GM19351 (cell line): ENCODE measurements at regions not wholly inside any gene's neighbourhood (a gene's known extent, or its start where the extent isn't known, plus 50 kb on each side); places are given as distances from the start of the nearest gene placed in this dataset.
"Not testable (repeated sequence)": the region's sequence is repeated elsewhere in the genome, so short reads cannot be mapped to it uniquely, and the experiment has no call there.

Source experiments
- ATAC-seq: cut with Tn5 transposase; IDR thresholded peaks from one replicate; pipeline ENCODE4 v1.9.1; 2021; ENCODE audit warnings: mild to moderate bottlenecking, moderate library complexity; ENCODE audit not compliant: unreplicated experiment

DNA sequence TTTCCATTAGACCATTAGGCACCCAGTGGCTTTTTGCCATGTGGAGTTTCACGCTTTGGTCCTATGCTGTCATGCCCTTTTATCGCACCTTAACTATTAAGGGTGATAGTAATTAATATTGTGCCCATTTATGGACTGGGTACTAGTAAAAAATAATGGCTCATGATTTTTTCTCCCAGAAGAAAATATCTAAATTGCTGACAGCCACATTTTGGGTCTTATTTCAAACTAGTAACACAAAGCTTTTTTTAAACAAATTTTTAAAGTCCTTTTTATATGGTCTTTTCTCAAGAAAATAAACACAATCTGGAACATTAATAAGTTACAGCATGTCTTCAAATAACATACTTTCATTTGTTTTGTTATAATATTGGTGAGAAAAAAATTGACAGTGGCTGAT is 179.7 kb downstream of the ANKRD7 start:
- no peak for ATAC-seq

GRCh38 chr7:118418433-118418832 is 193.9 kb downstream of the ANKRD7 start:
- ATAC-seq = no peak

DNA sequence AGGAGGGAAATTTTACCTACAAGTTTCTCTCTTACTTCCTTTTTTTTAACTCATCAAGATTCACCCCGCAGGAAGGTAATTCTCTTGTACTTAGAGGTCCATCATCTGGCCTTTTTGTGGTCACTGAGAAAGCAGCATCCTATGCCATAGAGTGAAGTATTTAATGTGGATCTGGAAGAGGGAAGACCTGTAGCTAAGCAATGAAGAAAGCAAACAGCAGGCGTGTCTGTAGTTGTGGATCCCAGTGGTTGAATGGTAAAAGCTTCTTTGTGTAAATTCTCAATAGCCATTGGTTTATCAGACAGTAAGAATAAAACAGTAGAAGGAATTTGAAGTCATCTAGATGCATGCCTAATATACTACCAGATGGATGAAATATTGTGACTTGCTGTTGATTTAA is 196.4 kb downstream of the ANKRD7 start:
- no peak for ATAC-seq

GRCh38 chr7:118429141-118429540 is 204.6 kb downstream of the ANKRD7 start:
- no peak for ATAC-seq

- no peak for ATAC-seq
These were observed 212.2 kb downstream of the ANKRD7 start for GRCh38 chr7:118436663-118437062.

- ATAC-seq = not testable (repeated sequence)
These were observed 224.5 kb downstream of the ANKRD7 start for GRCh38 chr7:118449030-118449429.

DNA sequence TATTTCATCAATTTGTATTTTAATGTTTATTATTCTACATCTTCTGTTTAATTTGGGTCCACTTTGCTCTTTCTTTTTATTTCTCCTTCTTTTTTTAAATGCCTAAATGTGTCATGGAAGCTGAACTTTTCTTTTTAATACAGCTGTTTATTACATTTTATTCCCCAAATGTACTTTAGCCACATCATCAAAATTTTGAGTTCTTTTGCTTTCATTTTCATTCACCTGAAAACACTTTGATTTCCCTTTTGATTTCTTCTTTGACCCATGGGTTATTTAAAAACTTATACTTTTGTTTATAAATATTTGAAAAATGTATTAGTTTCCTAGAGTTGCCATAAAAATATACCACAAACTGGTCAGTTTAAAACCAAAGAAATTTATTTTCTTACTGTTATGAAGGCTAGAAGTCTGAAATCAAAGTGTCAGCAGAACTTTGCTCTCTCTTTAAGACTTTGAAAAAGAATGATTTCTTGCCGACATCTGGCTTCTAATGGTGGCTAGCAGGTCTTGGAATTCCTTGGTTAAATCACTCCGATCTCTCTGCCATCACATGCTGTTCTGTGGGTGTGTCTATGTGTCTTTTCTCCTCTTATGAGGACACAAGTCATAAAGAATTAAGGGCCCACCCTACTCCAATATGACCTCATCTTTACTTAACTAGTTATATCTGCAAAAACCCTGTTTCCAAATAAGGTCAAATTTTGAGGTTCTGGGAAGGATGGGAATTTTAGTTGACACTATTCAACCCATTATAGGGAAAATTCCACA is 225.5 kb downstream of the ANKRD7 start:
- ATAC-seq = no peak

GRCh38 chr7:118452128-118452527 is 227.6 kb downstream of the ANKRD7 start:
- no peak for ATAC-seq

- no peak for ATAC-seq
These were observed 242.9 kb downstream of the ANKRD7 start for GRCh38 chr7:118467381-118467780.

DNA sequence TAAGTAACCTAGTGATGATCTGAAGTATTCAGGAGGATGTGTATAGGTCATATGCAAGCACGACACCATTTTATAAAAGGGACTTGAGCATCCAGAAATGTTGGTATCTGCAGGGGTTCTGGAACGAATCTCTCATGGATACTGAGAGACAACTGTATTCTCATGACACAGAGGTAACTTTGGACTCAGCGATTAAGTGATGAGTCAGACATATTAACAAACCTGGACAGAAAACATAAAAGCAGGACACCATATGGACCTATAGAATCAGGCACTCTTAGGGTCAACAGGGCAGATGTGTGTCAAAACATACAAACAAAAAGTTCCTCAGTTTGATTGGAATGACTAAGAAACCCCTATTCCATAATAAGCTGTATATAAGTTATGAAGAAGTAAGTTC is 248.1 kb downstream of the ANKRD7 start:
- no peak for ATAC-seq

DNA sequence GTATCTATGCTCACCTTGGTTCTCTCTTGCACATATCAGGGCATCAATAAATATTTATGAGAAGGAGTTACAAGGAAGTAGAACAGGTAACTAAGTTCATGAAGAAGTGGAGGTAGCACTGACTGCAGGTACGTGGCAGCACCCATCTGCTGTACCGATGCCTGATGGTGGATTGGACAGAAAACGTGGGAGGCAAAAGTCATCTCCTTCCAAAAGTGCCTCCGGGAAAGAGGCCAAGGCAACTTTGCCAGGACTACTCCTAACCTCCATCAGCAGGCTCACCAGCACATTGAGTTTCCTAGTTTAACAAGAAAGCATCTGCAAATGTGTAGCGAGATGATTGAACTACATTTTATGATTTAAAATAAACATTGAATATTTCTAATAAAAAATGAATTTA is 248.8 kb downstream of the ANKRD7 start:
- ATAC-seq = no peak

- ATAC-seq = no peak
These were observed 251.5 kb downstream of the ANKRD7 start for GRCh38 chr7:118476036-118476435.

DNA sequence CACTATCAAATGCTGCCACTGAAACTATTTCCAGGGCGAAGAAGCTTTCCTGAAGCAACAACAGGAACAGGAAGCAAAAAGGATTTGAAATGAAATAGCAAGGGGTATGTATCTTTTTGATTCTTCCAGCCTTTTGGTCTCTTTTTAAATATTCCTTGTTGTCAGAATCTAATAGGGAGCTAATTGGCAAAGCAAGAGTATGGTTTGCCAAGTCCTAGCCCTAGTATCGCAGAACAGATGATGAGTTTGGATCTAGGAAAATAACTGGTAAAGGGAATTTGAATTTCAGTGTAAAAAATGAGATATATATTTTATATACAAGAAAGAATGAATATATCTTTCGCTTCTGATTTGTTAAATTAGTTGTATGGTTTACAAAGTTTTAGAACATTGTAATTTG is 252.5 kb downstream of the ANKRD7 start:
- ATAC-seq = no peak

DNA sequence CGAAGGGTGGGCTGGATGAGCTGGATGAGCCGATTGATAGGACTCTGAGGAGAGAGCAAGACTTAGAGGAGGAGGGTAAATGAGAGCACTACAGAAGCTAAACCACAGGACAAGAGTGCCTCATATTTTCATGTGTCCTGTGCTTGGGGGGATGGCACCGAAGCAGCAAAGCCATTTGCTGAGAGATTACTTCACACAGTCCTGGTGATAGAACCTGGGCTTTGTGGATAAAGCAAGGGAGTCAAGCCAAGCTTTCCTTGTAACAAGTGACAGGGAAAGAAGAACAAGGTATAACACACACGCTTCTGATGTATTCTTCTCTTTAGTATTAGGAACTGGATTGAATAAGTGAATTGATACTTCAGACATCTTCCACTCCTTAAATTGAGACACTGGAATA is 253.7 kb downstream of the ANKRD7 start:
- no peak for ATAC-seq

GRCh38 chr7:118478931-118479330 is 254.4 kb downstream of the ANKRD7 start:
- no peak for ATAC-seq

- no peak for ATAC-seq
These were observed 268.0 kb downstream of the ANKRD7 start for GRCh38 chr7:118492466-118492865.

DNA sequence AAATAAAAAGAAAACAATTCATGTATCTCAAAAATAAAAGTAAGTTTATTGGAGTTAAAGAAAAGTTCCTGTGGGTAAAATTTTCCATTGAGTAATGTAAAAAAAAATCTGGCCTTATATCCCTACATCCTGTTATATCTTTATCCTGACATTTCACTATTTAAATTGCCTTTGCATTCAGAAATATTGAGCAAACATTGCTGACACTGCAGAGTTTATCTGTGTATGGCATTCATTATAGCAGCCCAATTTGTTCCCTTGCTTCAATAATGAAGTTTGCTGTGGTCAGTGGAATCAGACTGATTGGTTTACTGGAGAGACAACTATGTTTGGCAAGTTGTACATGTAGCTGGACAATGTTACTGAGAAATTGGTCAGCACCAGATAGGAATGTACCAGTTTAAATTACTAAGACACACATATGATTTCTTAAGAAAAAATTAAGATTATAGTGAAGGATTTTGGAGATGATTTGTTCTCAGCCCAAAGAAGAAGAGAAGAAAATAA is 271.7 kb downstream of the ANKRD7 start:
- ATAC-seq = no peak

DNA sequence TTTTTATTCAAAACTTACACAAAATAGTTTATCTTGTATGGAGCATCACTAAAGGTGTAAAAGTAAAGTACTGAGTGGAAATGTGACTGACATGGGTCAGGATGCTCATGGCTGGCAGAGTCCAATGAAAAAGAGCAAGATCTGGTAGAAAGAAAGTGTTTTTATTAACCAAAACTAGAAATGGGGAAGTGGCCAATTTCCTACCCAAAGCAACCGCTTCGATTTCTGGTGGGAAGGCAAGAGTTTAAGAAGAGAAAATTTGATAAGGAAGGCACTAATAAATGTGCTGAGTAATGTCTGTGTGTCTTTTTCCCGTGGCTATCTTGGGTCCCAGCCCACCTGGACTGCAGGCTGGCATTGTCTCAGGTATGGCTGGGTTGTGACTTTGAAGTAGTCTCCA is 277.7 kb downstream of the ANKRD7 start:
- no peak for ATAC-seq

DNA sequence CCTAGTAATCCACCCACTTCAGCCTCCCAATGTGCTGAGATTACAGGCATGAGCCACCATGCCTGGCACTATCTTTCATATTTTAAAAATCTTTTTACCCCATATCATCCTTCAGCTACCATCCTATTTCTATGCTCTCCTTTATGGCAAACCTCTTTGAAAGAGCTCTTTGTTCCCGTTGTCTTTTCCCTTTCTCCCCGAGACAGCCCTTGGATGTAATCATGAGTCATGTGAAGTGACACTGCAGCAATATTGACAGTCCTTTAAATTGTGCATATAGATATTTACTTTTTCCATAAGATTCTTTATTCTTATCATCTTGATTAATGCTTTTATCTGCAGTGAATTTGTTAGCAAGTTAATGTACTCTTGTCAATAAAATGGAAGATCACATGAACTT is 286.6 kb downstream of the ANKRD7 start:
- no peak for ATAC-seq

DNA sequence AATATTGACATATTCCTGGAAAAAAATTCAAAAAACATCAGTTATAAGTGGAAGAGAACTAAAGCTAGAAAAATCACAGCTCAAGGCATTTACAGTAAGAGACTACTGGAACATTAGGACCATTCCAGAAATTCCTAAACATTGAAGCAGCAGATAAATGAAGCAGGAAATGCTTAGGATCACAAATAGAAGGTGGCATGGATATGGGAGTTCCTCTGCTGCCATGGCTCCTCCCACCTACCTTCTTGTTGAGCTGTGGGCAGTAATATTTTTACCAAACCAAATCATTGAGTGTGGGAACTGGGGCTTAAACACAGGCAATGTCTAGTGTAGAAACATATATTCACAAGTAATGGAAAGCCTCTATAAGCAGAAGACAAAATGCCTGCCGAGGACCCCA is 292.8 kb downstream of the ANKRD7 start:
- no peak for ATAC-seq

GRCh38 chr7:118525020-118525419 is 300.5 kb downstream of the ANKRD7 start:
- no peak for ATAC-seq

DNA sequence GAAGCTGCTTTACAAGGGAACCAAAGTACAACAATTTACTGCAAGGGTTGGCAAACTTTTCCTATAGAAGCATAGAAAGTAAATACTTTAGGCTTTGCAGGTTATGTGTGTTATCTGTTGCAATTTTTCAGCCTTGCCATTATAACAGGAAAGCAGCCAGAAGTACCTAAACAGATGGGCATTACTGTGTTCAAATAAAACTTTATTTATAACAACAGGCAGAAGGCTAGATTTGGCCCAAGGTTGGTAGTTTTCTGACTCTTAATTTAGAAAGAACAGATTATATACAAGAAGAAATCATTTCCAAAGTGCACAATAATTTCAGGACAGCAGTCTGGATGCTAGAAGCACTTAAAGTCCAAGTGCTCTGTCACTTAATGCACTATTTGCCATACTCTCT is 307.1 kb downstream of the ANKRD7 start:
- ATAC-seq = no peak

- ATAC-seq = no peak
These were observed 334.7 kb downstream of the ANKRD7 start for GRCh38 chr7:118559207-118559606.
